HG02885 (cell line): ENCODE measurements at regions not wholly inside any gene's neighbourhood (a gene's known extent, or its start where the extent isn't known, plus 50 kb on each side); places are given as distances from the start of the nearest gene placed in this dataset.

Source experiments
- ATAC-seq: cut with Tn5 transposase; IDR thresholded peaks from one replicate; pipeline ENCODE4 v1.9.1; 2021; ENCODE audit warnings: mild to moderate bottlenecking; ENCODE audit not compliant: unreplicated experiment, poor library complexity

GRCh38 chr1:222247811-222248310 is 300.0 kb downstream of the HHIPL2 start:
- no peak for ATAC-seq

DNA sequence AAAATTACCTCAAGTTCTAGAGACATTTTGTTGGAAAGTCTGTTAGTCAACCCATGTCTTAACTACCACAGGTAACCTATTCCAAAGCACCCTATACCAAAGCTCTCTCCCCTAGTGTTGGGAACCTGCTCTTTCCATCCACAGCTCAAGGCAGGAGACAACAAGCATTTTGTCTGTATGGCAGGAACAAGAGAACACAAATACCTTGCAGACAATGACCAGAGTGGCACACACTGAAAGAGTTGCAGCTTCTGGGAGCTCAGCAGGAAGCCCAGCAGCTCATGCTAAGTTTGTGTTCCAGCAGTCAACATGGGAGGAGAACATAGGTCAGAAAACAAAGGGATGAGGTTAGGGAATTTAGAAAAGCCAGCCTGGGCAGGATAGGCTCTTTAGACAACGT is 300.8 kb downstream of the HHIPL2 start:
- no peak for ATAC-seq

DNA sequence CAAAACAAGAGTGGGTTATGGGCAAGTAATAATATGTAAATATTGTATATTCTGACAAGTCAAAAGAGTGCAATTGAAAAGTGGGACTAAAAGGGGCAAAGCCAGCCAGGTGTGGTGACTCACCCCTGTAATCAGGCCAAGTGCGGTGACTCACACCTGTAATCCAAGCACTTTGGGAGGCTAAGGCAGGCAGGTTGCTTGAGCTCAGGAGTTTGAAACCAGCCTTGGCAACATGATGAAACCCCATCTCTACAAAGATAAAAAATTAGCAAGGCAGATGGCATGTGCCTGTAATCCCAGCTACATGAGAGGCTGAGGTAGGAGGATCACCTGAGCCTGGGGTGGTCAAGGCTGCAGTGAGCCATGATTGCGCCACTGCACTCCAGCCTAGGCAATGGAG is 304.0 kb downstream of the HHIPL2 start:
- ATAC-seq = no peak

- ATAC-seq = no peak
These were observed 305.4 kb downstream of the HHIPL2 start for GRCh38 chr1:222242492-222242891.

DNA sequence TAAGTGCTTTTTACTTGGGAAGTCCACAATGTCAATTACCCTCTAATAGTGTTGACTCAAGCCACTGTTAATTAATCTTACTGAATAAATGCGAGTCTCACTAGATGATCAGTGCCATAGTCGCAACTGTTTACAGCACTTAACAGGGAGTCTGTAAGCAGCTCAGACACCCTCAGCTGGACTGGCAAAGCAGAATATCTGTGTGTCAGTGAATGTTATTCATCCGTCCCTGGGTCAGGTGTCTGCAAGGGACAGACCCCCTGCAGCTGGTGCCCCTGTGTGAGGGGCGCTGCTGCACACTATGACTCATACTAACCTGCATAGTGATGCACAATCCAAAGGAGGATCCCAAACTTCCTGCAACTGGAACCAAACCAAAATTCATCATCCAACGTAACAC is 306.5 kb downstream of the HHIPL2 start:
- no peak for ATAC-seq

DNA sequence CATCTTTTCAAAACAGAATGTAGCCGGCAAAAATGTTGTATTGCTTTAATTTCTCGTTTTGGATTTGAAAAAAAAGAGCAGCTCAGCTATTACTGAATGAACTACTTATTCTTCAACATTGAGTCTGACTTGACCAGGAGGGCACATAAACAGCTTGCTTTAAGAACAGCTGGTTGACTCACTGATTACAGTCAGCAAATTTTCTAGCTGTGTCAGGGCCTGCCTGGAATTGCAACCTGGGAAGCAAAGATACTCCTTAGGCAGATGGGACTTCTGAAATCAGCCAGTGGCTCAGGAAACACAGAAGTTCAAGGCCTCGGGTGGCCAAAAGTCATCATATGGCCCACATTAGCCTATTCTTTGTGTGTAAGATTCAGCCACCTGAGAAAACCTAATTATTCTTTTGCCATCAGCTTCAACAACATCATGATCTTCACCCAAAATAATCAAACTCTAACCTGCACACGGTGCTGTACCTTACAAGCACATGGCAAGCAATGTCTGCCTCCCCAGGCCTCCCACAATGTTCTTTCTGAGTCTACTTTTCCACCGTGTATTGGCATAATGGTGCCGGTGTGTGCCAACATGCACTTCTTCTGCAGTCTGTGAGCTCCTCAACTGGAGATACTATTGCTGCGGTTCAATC is 307.2 kb downstream of the HHIPL2 start:
- no peak for ATAC-seq

- ATAC-seq = no peak
These were observed 308.8 kb downstream of the HHIPL2 start for GRCh38 chr1:222239130-222239529.

- no peak for ATAC-seq
These were observed 313.6 kb downstream of the HHIPL2 start for GRCh38 chr1:222234351-222234750.

GRCh38 chr1:222233444-222234158 is 314.3 kb downstream of the HHIPL2 start:
- no peak for ATAC-seq

GRCh38 chr1:222232842-222233241 is 315.1 kb downstream of the HHIPL2 start:
- ATAC-seq = no peak

- no peak for ATAC-seq
These were observed 318.1 kb downstream of the HHIPL2 start for GRCh38 chr1:222229672-222230312.

GRCh38 chr1:222225316-222225691 is 322.6 kb downstream of the HHIPL2 start:
- no peak for ATAC-seq

DNA sequence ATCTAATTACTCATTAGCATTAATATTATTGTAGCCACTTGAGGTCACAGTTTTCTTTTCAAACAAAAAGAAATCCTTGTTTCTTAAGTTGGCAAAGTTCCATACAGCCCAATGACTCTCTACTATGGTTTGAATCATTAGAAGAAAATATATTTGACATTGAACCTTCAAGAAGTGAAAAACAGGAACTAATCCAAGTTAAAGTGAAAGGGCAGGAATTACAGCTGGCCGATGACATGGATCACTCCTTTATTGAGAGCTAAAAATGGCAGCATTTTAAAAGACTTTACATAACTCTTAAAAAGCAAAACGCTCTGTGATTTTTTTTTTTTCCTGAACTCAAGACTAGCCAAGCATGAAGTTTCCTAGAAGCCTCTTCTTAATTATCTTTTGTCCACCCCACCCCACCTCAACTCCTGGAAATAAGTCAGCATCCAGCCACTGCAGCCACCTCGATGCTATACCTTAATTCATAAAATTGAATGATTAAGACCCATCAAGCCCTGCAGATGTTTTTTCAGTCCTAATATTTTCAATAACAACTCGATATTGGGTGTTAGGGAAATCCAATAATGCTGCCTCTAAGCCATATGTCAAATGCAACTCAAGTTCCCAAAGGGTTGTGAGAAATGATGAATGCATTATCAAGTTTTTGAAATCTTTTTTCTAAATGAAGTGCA is 323.1 kb downstream of the HHIPL2 start:
- ATAC-seq = no peak

GRCh38 chr1:222224156-222224555 is 323.7 kb downstream of the HHIPL2 start:
- no peak for ATAC-seq

- no peak for ATAC-seq
These were observed 324.9 kb downstream of the HHIPL2 start for GRCh38 chr1:222223010-222223409.

DNA sequence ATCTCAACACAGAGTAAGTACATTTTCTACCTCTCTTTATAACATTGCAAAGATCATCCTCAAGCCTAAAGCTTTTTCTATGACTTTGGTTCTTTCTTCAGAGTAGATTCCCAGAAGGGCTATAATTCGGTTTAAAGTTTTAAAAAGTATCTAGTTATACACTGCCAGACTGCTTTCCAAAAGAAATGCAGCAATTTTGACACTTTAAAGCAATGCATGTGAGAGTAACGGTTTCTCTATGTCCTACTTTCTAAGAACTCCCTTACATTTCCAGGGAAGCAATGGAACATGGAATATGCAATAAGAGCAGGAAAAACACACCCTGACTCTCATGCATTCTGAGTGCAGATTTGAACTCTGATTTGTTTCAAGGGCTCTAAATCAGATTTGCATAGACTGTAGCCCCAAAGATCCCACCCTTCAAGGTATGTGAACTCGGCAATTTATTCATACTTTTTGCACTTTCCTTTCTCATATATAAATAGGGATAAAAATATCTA is 331.6 kb downstream of the HHIPL2 start:
- ATAC-seq = no peak

GRCh38 chr1:222210776-222211175 is 337.1 kb downstream of the HHIPL2 start:
- no peak for ATAC-seq

DNA sequence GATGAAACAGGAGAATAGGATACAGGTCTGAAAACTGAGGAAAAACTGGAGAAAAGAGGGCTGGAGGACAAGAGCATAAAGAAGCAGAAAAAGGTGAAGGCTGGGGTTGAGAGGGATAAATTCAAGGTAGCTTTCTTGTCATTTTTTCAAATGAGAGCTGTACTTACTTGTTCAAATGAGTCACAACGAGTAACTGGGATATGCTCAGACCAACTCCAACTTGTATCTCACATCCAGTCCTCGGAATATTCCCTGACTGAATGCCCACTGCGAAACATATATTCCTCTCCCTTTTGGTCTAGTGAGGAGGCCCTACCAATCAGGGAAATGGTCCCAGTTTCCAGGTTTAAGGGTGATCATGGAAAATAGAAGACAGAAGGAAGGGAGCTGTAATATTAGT is 343.4 kb downstream of the HHIPL2 start:
- no peak for ATAC-seq

DNA sequence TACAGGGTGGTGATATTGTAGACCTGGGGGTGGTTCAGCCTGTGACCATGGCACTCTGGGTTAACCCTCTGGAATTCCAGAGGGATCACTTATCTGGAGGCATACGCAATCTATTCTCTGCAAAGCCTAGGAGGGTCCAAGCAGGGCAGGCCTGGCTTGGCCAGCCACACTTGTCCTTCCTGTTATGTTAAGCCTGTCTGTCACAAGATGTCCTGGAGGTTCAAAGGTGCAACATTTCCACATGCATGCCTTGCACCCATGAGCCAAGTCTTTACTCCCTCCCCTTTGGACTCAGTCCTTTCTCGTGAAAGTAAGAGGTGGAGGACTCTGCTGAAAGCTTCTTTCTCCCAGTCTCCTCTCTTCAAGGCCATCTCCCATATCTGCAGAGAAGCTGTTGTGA is 345.1 kb downstream of the HHIPL2 start:
- no peak for ATAC-seq

- no peak for ATAC-seq
These were observed 351.2 kb downstream of the HHIPL2 start for GRCh38 chr1:222196736-222197135.

GRCh38 chr1:222196288-222196687 is 351.6 kb downstream of the HHIPL2 start:
- ATAC-seq = no peak
